ENCODE measurements at regions not wholly inside any gene's neighbourhood (a gene's known extent, or its start where the extent isn't known, plus 50 kb on each side); places are given as distances from the start of the nearest gene placed in this dataset.
"Not testable (repeated sequence)": the region's sequence is repeated elsewhere in the genome, so short reads cannot be mapped to it uniquely, and the experiment has no call there.

DNA sequence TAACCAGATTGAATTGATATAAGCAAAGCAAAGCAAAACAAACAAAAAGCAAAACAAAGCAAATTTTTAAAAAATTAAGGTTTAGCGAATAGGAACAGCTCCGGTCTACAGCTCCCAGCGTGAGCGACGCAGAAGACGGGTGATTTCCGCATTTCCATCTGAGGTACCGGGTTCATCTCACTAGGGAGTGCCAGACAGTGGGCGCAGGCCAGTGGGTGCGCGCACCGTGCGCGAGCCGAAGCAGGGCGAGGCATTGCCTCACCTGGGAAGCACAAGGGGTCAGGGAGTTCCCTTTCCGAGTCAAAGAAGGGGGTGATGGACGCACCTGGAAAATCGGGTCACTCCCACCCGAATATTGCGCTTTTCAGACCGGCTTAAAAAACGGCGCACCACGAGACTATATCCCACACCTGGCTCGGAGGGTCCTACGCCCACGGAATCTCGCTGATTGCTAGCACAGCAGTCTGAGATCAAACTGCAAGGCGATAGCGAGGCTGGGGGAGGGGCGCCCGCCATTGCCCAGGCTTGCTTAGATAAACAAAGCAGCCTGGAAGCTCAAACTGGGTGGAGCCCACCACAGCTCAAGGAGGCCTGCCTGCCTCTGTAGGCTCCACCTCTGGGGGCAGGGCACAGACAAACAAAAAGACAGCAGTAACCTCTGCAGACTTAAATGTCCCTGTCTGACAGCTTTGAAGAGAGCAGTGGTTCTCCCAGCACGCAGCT, 170.3 kb downstream of the MCHR2 start:
- H3K9me3 ChIP-seq (replicated peaks; ENCODE audit: control insufficient read depth, insufficient read depth, low read depth, low read length); H3K9ac ChIP-seq (ENCODE audit: insufficient read depth in 1 of 2, low read depth in 2 of 2, low read length in 2 of 2); H3K27me3 ChIP-seq (ENCODE audit: control insufficient read depth in 2 of 2, insufficient read depth in 2 of 2, low read length in 2 of 2); in situ Hi-C loops (cut with MboI); DNase-seq (ENCODE audit: extremely low read depth in 1 of 4, low spot score in 3 of 4); H3K36me3 ChIP-seq (ENCODE audit: control insufficient read depth, insufficient read depth, low read length); POLR2A ChIA-PET; H3K9me1 ChIP-seq (ENCODE audit: control insufficient read depth, insufficient read depth, low read length); H4K20me1 ChIP-seq (replicated peaks; ENCODE audit: control insufficient read depth, insufficient read depth, low read length); H3K4me1 ChIP-seq (replicated peaks in 1 of 2; ENCODE audit: control insufficient read depth in 2 of 2, insufficient read depth in 2 of 2, low read length in 2 of 2); FAIRE-seq; H3K4me2 ChIP-seq (ENCODE audit: insufficient read depth, low read length); H3K79me2 ChIP-seq (ENCODE audit: control insufficient read depth, insufficient read depth, low read length); H3K27ac ChIP-seq (ENCODE audit: extremely low read depth, low read depth, low read length); BruUV-seq (replicated peaks): not testable (repeated sequence)
- ATAC-seq, result peak; percentile 57; the same call in 1 of the 3 replicates
- TF ChIP-seq FOXA3 (CRISPR knock-in tag; conservative IDR thresholded peaks at IDR 0.05 in 1 of 2, IDR thresholded peaks at IDR 0.05 in 1 of 2), result 0 out of 4 replicates have a peak, but pooled peaks of 1 of the 2 experiments have one; percentile 14
- TF ChIP-seq NRF1 (conservative IDR thresholded peaks at IDR 0.05 in 1 of 2, IDR thresholded peaks at IDR 0.05 in 1 of 2), result peak; percentile 13 to 16; a peak in 1 of 4 replicates
- H3K4me3 ChIP-seq, result peak overlapping the region; percentile 22; the same call in 1 of the 2 replicates
- intact Hi-C loops (cut with micrococcal nuclease), result loop anchor here (2.0 to 5.0 kb wide), 4 partner anchors 77 to 541 kb away; no protein-coding TSS in a partner anchor
- H2AFZ ChIP-seq (ENCODE audit: low read depth, low read length), result 0 out of 2 replicates have a peak overlapping the region, but pooled peaks have one; percentile 52
- WGBS (ENCODE audit: insufficient coverage, low coverage, missing lambda C conversion rate), result under 1% methylated on average over 7 of the region's 34 CpGs
- CTCF ChIA-PET (ENCODE audit: low intra/inter-chr PET ratio), result interaction anchor here (1.5 to 2.2 kb wide), 2 partner anchors 356 to 489 kb away, joined by 7 read pairs; no protein-coding TSS in a partner anchor

DNA sequence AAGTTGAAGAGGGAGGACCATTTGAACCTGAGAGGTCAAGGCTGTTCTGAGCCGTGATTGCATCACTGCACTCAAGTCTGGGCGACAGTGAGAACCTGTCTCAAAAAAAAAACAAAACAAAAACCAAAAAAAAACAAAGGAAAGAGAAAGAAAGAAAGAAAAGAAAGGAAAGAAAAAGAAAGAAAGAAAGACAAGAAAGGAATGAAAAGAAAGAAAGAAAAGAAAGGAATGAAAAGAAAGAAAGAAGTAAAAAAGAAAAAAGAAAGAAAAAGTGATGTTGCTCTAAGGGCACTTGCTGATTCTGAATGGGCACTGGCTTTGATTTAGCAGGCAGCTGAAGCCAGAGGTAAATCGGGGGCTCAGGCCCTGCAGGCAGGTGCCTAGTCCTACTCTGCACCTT, 161.0 kb downstream of the MCHR2 start:
- Histone ChIP-seq H3K9me3 (replicated peaks; ENCODE audit: control insufficient read depth, insufficient read depth, low read depth, low read length) (no peaks in the 10 kb centered on the region), H3K4me2 (ENCODE audit: insufficient read depth, low read length) (no peak overlapping the region), H3K27ac (ENCODE audit: extremely low read depth, low read depth, low read length) (no peak overlapping the region), H3K27me3 (ENCODE audit: control insufficient read depth in 2 of 2, insufficient read depth in 2 of 2, low read length in 2 of 2) (no peaks in the 10 kb centered on the region; a peak in 1 of 5 replicates), H3K4me1 (replicated peaks in 1 of 2; ENCODE audit: control insufficient read depth in 2 of 2, insufficient read depth in 2 of 2, low read length in 2 of 2) (no peaks in the 10 kb centered on the region), H3K79me2 (ENCODE audit: control insufficient read depth, insufficient read depth, low read length) (no peaks in the 10 kb centered on the region), H3K4me3 (no peak overlapping the region), H4K20me1 (replicated peaks; ENCODE audit: control insufficient read depth, insufficient read depth, low read length) (no peaks in the 10 kb centered on the region), H3K36me3 (ENCODE audit: control insufficient read depth, insufficient read depth, low read length) (no peaks in the 10 kb centered on the region), H3K9me1 (ENCODE audit: control insufficient read depth, insufficient read depth, low read length) (no peaks in the 10 kb centered on the region), H2AFZ (ENCODE audit: low read depth, low read length) (no peak overlapping the region), H3K9ac (ENCODE audit: insufficient read depth in 1 of 2, low read depth in 2 of 2, low read length in 2 of 2) (no peak overlapping the region)
- POLR2A ChIA-PET, result interaction anchor here (0.8 kb wide), 1 partner anchor 116 kb away, joined by 3 read pairs; no protein-coding TSS in a partner anchor
- DNase-seq (ENCODE audit: extremely low read depth in 1 of 4, low spot score in 3 of 4) (no peak), FAIRE-seq (no peak), ATAC-seq (no peak)
- in situ Hi-C loops (cut with MboI), result no loop called here
- CTCF ChIA-PET (ENCODE audit: low intra/inter-chr PET ratio), result no interaction called here
- TF ChIP-seq, protein P1, sequence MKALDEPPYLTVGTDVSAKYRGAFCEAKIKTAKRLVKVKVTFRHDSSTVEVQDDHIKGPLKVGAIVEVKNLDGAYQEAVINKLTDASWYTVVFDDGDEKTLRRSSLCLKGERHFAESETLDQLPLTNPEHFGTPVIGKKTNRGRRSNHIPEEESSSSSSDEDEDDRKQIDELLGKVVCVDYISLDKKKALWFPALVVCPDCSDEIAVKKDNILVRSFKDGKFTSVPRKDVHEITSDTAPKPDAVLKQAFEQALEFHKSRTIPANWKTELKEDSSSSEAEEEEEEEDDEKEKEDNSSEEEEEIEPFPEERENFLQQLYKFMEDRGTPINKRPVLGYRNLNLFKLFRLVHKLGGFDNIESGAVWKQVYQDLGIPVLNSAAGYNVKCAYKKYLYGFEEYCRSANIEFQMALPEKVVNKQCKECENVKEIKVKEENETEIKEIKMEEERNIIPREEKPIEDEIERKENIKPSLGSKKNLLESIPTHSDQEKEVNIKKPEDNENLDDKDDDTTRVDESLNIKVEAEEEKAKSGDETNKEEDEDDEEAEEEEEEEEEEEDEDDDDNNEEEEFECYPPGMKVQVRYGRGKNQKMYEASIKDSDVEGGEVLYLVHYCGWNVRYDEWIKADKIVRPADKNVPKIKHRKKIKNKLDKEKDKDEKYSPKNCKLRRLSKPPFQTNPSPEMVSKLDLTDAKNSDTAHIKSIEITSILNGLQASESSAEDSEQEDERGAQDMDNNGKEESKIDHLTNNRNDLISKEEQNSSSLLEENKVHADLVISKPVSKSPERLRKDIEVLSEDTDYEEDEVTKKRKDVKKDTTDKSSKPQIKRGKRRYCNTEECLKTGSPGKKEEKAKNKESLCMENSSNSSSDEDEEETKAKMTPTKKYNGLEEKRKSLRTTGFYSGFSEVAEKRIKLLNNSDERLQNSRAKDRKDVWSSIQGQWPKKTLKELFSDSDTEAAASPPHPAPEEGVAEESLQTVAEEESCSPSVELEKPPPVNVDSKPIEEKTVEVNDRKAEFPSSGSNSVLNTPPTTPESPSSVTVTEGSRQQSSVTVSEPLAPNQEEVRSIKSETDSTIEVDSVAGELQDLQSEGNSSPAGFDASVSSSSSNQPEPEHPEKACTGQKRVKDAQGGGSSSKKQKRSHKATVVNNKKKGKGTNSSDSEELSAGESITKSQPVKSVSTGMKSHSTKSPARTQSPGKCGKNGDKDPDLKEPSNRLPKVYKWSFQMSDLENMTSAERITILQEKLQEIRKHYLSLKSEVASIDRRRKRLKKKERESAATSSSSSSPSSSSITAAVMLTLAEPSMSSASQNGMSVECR (CRISPR knock-in tag; IDR thresholded peaks at IDR 0.05), result no peak
- TF ChIP-seq CEBPG (CRISPR knock-in tag; IDR thresholded peaks at IDR 0.05), result no peak
- peak in 1 of 2 experiments; percentile 35; a peak in 1 of 4 replicates for TF ChIP-seq CEBPG (tag; conservative IDR thresholded peaks at IDR 0.05 in 1 of 2, IDR thresholded peaks at IDR 0.05 in 1 of 2)
- TF ChIP-seq, protein P2, sequence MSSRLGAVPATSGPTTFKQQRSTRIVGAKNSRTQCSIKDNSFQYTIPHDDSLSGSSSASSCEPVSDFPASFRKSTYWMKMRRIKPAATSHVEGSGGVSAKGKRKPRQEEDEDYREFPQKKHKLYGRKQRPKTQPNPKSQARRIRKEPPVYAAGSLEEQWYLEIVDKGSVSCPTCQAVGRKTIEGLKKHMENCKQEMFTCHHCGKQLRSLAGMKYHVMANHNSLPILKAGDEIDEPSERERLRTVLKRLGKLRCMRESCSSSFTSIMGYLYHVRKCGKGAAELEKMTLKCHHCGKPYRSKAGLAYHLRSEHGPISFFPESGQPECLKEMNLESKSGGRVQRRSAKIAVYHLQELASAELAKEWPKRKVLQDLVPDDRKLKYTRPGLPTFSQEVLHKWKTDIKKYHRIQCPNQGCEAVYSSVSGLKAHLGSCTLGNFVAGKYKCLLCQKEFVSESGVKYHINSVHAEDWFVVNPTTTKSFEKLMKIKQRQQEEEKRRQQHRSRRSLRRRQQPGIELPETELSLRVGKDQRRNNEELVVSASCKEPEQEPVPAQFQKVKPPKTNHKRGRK (tag; IDR thresholded peaks at IDR 0.05), result peak; percentile 53; the same call in 1 of the 2 replicates
- TF ChIP-seq JUNB (CRISPR knock-in tag; conservative IDR thresholded peaks at IDR 0.05), result no peak
- 0% methylated on average over 3 of the region's 3 CpGs for WGBS (ENCODE audit: insufficient coverage, low coverage, missing lambda C conversion rate)
- intact Hi-C loops (cut with micrococcal nuclease), result no loop called here
- BruUV-seq (replicated peaks), result no TSS peak

All from K562 (cell line).